ENCODE measurements at regions not wholly inside any gene's neighbourhood (a gene's known extent, or its start where the extent isn't known, plus 50 kb on each side); places are given as distances from the start of the nearest gene placed in this dataset.

GRCh38 chr2:7676714-7677113, 759.5 kb downstream of the RNF144A start (continued):
- no peak for TF ChIP-seq IRF1 (CRISPR knock-in tag; IDR thresholded peaks at IDR 0.05; ENCODE audit: borderline replicate concordance)
- no peak for TF ChIP-seq HES1 (IDR thresholded peaks at IDR 0.05; ENCODE audit: low read depth)
- no peak for TF ChIP-seq PHB (CRISPR knock-in tag; IDR thresholded peaks at IDR 0.05)
- TF ChIP-seq ZNF395 (CRISPR knock-in tag; IDR thresholded peaks at IDR 0.05), result no peak
- TF ChIP-seq PYGO2 (tag; IDR thresholded peaks at IDR 0.05), result no peak
- no peak for TF ChIP-seq ZNF12 (CRISPR knock-in tag; IDR thresholded peaks at IDR 0.05)
- no peak for TF ChIP-seq AFF1 (IDR thresholded peaks at IDR 0.05; ENCODE audit: low read depth in 1 of 2, partially characterized antibody in 2 of 2)

All from K562 (cell line).